C4-2B (cell line): ENCODE measurements at regions not wholly inside any gene's neighbourhood (a gene's known extent, or its start where the extent isn't known, plus 50 kb on each side); places are given as distances from the start of the nearest gene placed in this dataset.

Source experiments
- H3K27ac ChIP-seq: fragments of 450-650 bp; 2 replicates; pipeline ENCODE4 v1.5.1; 2017
- CTCF ChIP-seq: fragments of 450-650 bp; conservative IDR thresholded peaks from 2 replicates; pipeline ENCODE4 v1.5.1; 2017; ENCODE audit warnings: mild to moderate bottlenecking
- ZFX ChIP-seq: fragments of 450-650 bp; IDR thresholded peaks from 2 replicates; pipeline ENCODE4 v1.6.1; 2017

GRCh38 chr1:168811176-168811575, 82.2 kb upstream of the DPT start:
- no peak overlapping the region for H3K27ac ChIP-seq
- TF ChIP-seq ZFX (no peak), CTCF (no peak)

GRCh38 chr1:168819668-168820067, 90.7 kb upstream of the DPT start:
- H3K27ac ChIP-seq = no peak overlapping the region
- TF ChIP-seq CTCF (no peak), ZFX (no peak)

GRCh38 chr1:168821434-168821833, 92.4 kb upstream of the DPT start:
- TF ChIP-seq ZFX = no peak
- TF ChIP-seq CTCF = no peak
- H3K27ac ChIP-seq = no peak overlapping the region

DNA sequence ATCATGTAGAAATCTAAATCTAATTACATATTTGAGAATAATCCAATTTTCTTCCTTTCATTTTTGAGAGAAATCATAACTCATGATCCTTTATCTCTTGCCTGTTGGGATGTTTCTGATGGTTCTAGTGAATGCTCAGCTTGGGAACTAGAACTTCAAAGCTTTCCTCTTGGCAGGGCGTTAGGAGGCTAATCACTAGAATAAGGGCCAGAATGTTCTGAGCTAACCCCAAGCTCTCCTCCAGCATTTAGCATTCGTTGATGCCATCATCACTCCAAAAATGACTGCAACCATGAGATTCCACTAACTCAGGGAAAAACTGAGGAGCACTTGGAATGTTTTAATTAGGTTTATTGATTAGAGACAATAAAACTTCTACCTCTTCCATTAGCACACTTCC, 93.9 kb upstream of the DPT start:
- no peak overlapping the region for H3K27ac ChIP-seq
- no peak for TF ChIP-seq ZFX
- no peak for TF ChIP-seq CTCF

- H3K27ac ChIP-seq = no peak overlapping the region; the same call in 1 of the 2 replicates
- TF ChIP-seq CTCF (no peak), ZFX (no peak)
These were observed 95.0 kb upstream of the DPT start for GRCh38 chr1:168823988-168824387.

- H3K27ac ChIP-seq = no peak overlapping the region; the same call in 1 of the 2 replicates
- TF ChIP-seq CTCF (no peak), ZFX (no peak)
These were observed 95.5 kb upstream of the DPT start for GRCh38 chr1:168824418-168825065.

- TF ChIP-seq ZFX (no peak), CTCF (no peak)
- no peak overlapping the region for H3K27ac ChIP-seq
These were observed 96.1 kb upstream of the DPT start for GRCh38 chr1:168825129-168825528.
